ENCODE measurements at regions not wholly inside any gene's neighbourhood (a gene's known extent, or its start where the extent isn't known, plus 50 kb on each side); places are given as distances from the start of the nearest gene placed in this dataset.
"Not testable (repeated sequence)": the region's sequence is repeated elsewhere in the genome, so short reads cannot be mapped to it uniquely, and the experiment has no call there.

DNA sequence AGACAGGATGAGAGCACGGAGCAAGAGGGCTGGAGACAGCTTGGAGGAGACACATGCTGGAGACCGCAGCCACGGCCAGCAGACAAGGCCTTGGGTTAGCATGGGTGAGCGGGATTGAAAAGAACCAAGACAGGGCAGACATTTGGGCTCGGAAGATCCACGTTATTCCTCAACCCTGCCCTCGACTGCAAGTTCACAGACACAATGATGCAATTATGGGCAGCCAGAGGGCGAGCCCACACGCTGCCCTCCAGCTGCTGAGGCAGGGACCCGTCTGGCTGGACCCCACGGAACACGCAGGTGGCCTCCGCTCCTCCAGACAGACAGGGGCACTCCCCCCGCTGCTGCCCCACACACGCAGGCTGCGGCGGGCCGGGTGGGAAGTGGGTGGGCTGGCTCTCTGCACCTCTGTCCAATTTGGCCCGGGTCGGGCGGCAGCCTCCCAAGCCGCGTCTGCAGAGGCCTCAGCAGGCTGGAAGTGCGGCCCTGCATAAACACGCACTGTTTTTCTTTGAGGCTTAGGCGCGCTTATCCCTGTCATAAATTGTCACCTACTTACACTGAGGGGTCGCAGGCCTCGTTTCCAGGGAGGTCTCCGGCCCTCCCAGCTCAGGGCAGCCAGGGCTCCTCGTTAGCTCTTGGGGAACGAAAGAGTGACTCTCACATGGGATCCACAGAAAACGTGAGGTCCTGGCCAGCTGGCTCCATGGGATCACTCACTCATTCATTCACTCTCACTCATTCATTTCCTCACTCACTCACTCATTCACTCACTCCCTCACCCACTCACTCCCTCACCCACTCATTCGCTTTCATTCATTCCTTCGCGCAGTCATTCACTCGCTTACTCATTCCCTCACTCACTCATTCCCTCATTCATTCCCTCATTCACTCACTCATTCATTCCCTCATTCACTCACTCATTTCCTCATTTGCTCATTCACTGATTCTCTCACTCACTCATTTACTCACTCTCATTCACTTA lies 303.9 kb downstream of the C16orf95 start:
- no peak for DNase-seq

DNA sequence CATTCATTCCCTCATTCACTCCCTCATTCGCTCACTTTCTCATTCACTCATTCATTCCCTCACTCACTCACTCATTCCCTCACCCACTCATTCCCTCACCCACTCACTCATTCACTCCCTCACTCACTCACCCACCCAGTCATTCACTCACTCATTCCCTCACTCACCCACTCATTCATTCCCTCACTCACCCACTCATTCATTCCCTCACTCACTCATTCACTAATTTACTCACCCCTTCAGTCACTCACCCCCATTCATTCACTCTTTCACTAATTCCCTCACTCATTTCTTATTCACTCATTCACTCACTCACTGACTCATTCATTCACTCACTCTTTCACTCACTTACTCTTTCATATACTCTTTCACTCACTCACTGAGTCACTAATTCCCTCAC lies 303.1 kb downstream of the C16orf95 start:
- no peak for DNase-seq

DNA sequence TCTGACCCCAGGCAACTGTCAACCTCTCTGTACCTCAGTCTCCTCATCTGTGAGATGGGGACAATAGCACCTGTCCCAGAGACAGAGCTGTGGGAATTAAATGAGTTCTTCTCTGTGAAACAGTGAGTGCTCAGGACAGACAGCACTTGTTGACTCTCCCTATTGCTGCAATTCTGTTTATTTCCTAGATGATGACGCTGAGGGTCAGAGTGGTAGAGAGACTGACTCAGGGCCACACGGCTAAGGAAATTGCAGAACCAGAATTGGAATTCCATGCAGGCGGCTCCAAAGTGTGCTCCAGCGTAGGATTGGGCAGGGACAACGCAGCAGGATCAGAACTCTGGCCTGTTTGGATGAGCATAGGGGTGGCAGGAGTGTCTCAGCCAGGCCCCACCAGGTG lies 302.2 kb downstream of the C16orf95 start:
- no peak for DNase-seq

DNA sequence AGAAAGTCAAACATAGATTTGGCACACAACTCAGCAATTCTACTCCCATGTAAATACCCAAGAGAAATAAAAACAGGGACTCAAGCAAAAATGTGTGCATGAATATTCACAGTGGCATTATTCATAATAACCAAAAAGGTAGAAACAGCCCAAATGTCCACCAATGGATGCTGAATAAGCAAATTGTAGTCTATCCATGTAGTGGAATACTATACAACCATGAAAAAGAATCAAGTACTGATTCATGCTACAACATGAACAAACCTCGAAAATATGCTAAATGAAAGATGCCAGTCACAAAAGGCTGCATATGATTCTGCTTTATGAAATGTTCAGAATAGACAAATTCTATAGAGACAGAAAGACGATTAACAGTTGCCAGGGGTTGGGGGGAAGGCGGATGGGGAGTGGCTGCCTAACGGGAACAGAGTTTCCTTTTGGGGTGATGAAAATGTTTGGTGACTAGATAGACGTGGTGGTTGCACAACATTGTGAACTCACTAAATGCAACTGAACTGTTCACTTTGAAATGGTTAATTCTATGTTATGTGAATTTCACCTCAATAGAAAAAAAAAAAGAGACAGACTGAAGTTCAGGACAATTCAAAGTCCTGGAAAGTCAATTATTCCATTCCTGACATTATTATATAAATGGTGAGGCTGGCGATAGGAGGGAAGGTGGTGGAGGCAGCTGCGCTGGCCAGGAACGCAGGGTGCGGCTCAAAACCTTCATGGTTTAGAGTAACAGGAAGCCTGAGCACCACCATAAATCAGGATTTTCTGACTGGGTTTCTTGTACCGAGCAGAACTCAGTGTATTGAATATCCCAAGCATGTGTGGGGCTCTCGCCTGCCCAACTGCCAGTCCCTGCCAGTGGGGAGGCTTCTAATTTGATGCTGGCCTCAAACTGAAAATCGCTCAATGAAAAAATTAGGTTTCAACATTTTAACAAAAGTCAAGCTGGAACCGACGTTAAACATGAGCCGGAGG lies 300.9 kb downstream of the C16orf95 start:
- no peak for DNase-seq

DNA sequence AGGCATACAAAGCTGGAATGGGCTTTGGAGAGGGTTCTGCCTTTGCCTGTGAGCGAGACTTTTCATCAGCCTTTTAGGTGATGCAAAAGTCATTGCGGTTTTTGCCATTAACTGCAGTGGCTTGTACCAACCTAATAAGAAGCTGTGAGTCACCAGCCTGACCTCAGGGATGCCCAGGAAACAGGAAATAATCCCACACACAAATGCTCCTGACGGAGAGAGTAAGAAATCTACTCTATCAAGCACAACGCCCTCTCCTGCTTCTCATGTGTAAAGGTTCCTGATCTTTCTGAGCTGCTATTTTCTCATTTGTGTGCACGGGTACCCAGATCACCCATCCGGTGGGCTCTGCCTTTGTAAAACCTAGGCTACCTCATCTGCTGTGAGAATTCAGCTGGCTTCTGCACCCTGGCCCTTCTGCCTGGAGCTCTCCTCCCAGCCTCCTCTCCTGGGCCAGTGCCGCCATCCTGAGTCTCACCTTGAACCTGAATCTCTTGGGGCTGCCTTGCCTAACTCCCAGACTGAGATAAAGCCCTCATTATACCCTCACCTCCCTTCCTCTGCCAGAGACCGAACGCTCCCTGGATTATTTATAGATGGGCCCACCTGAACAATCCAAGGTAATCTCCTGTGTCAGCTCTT lies 299.7 kb downstream of the C16orf95 start:
- DNase-seq = no peak

DNA sequence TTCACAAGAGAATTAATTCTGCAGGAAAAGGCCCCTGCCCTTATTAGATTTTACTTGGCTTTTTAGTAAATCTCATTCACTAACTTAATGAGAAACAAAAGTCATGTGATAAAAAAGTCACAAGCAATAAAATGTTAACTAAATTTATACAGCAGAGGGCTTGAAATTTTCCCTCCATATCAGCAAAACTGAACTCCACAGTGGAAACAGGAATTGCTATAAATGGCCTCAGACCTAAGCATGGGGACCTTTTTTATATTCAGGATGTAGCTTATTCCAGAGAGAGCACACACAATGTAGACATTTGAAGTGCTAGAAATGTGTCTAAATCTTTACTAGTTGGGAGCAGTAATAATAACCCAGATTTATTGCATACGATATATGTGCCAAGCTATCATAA lies 291.5 kb downstream of the C16orf95 start:
- no peak for DNase-seq

DNA sequence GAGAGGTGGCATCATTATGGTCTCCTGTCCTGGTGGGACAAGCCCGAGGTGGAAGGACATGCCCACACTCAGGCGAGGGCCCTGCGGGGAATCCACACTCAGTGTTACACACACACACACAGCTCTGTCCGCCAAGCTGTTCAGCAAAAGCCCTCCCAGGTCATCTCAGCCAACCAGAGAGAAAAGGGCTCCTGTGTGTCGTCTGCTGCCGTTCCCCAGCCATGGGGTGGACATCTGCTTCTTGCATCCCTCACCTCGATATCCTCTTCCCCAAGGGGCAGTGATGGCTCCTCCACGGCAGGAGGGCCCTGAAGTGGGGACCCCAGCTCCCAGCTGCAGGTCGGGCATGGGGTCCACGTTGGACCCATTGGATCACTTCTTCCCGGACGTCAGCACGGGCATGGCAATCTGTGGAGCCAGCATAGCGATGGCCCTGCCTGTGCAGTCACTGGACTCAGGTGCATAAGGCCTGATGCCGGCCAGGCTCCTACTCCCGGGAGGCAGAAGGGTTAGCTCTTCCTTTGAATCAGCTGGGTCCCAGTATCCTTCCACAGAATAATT lies 290.1 kb downstream of the C16orf95 start:
- no peak for DNase-seq

DNA sequence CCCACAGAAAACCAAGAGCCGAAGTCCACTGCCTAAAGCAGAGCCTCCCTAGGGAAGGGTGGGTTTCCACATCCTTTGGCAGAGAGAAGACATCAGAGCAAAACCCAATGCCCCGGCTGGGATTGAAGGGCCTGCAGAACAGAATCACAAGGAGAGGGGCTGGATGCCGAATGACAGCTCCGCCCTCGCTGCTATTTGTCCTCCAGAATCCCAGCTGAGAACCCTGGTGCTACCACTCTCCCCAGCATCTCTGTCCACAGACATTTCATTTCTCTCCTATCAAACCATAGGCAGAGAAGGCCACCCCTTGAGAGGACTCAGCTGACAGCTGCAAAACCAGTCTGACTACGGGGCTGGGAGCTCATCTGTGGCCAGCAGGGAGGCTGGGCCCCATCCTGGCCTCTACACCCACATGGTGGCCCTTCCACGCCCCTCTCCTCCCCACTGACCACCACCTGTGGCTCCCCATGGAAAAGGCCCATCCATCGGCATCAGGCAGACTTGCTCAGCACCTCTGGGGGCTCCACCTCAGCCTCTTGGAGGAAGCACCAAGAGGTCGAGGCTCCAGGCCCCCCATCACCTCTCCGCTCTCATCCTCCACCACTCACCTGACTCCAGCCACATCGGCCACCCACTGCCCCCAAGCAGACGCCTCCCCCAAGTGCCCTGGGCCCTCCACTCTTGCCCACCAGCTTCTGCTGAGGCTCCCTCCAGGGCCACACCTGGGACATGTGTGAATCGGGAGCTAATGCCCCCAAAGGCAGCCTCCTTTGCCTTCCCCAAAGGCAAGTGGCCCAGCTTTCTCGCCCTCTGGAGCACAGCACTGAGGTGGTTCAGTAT lies 288.5 kb downstream of the C16orf95 start:
- no peak for DNase-seq

DNA sequence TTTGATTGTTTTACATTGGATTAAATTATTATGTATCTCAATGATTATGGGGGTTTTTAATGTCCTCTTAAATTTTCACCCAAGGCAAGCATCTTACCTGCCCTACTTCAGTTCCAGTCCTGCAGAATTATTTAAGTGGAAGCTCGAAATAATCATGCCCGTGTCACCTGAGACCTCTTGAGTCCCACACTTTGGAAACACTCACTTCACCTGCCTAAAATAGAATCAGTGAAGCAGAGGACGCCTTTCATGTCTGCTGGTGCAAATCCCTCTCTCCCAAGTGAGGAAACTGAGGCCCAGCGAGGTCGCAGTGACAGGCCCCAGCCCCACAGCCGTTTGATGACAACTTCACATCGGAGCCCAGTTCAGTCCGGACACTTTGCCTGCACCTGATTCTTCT lies 284.6 kb downstream of the C16orf95 start:
- DNase-seq = no peak

DNA sequence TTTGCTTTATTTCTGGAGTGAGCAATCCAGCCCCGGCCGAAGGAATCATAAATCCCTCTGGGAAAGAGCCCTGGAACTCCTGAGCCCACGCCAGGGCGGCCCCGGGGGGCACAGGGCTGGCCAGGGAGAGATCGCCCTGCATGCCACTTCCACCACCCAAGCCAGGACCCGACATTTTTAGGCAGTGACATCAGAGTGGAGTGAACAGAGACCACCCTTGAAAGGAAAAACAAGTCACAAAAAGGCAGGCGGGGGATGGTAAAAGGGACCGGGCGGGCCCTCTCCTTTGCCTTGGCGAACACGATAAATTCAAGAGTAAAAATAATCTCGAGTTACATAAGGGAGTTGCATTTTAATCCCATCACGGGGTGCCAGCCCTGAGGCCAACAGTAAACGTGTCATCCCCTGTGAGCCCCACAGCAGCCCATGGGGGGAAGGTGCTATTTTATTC lies 284.1 kb downstream of the C16orf95 start:
- no peak for DNase-seq

DNA sequence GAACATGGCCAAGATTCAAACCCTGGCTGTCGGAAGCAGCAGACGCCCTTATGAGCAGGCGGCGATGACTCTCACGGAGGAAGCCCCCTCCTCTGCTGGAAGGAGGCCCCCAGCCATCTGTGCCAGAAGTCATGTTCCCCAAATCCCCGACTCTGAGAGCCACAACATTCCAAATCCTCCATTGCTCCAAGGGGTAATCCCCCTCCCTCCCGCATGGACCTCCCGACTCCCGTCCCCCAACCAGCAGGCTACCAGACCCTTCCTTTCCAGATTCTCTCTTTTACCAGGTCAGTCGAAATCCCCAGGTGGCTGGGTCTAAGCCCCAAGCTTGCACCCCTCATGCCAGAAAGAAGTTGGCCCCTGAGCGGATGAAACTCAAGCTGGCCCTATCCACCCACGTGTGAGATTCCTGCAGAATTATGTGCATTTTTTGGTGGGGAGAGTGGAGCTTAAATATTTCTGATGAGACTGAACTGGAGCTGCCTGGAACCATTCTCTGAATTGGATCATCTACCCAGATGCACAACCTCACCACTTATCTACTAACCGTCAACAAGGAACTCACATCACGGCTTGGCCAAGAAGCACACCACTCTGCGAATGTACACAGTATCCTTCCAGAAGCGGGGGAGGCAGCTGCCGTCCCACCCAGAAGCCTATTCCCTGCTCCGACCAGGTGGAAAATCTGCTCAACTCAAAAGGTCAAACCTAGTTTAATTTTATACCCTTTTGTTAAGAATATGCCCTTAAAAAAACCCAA lies 283.5 kb downstream of the C16orf95 start:
- no peak for DNase-seq

DNA sequence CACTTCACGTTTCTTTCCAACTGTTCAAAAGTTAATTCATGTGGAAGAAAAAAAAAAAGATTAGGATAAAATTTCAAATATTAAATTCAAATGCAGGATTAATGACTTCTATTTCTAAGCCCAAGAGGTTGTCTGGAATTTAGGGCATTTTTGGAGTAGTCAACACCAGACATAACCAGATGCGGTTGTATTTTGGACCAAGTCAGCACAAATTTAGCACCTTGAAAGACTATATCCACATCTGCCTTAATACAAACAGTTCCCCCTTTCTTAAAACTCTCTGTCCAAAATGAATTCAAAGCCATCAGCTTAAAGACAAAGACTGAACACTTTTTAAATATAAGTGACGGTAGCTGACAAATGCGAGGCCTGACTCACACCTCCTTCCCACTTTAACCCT lies 282.9 kb downstream of the C16orf95 start:
- DNase-seq = no peak

DNA sequence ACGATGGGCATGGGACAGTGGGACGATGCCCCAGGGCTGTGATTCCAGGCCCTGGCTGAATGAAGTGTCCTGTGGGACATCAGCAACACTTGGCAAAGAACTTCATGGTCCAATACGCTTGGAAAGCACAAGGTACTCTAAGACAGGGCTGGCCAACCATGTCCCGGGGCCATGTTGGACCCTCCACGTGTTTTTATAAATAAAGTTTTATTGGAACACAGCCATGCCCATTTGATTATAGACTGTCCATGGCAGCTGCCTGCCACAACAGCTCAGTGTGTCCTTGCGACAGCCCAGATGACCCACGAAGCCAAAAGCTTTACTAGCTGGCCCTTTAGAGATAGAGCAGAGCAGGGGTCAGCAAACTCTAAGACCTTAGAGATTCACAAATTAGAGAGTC lies 282.1 kb downstream of the C16orf95 start:
- no peak for DNase-seq

DNA sequence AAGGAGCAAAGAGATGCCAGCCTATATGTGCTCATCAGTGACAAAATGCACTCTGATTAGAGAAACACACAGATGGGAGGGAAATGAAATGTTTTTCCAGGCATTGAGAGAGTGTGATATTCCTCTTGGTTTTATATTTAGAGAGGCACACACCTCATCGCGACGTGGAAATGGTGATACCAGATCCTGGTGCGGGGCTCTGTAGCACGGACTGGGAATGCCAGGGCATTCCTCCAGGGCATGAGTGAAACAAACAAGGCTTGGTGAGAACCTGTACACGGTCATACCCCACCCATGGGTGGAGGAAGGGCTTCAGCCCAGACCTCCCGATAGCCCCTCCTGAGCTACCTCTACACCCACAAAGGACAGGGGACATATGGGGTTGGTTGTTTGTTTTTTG lies 280.2 kb downstream of the C16orf95 start:
- no peak for DNase-seq

DNA sequence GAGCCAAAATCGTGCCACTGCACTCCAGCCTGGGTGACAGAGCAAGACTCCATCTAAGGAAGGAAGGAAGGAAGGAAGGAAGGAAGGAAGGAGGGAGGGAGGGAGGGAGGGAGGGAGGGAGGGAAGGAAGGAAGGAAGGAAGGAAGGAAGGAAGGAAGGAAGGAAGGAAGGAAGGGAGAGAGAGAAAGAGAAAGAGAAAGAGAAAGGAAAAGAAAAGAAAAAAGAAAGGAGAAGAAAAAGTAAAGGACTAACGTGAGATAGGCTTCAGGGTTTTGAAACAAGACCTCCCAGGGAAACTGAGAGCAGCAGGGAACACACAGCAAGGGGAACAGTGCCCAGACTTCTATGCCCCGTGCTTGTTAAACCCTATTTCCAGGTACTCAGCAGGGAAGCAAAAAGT lies 278.7 kb downstream of the C16orf95 start:
- DNase-seq = not testable (repeated sequence)

DNA sequence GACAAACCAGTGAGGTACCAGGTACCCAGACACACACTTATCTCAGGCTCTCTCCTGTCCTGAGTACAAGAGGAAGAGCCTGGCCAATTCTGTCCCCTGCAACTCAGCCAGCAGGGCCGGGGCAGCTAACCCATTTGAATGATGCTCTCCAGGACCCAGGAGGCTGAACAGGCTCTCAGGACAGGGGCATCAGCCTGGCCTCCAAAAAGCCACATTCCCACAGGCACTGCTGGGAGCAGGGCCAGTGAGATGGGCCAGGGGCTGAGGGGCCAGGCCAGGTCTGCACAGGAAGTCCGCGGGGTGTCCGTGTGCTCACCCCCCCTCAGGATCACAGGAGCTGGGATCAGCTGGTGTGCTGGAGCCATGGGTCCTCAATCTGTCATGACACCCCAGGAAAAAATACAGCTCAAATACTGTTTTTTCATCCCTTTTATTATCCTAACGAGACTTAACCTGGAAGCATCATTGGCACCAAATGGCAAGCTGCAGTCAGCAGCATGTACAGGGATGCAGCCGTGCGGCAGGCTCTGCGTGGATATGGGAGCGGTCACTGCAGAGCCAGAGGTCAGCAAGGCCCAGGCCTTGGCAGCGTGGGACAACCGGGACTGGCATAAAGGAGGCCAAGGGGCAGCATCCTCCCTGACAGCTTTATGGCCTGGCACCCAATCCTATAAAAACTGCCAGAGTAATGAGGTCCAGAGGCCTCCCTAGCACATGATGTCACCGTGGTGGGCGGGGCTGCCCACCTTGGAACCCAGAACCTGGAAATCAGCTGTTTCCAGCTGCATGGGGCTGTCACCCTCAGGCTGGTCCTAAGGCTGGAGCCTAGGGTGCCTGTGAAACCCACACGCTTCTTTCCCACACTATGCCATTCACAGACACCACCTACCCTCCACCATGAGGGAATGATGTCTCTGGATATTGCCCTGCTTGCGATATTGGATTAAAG lies 276.7 kb downstream of the C16orf95 start:
- no peak for DNase-seq

DNA sequence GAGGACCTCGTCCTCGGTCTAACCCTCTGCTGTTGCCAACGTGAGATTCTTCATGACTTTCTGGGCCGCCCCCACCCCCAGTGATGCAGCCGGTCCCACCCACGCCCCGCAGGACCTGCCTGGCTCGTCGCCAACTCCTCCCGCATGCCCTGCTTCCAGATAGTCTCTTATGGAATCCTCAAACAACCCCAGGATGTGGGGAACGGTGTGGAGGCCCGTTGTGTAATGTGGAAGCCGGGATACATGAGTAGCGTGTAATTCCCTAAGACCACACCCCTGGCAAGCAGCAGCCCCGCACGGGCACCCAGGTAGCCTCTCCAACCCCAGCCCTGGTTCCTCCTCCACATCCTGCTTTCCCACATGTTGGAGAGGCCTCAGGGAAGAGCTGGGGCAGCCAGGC lies 275.9 kb downstream of the C16orf95 start:
- no peak for DNase-seq

DNA sequence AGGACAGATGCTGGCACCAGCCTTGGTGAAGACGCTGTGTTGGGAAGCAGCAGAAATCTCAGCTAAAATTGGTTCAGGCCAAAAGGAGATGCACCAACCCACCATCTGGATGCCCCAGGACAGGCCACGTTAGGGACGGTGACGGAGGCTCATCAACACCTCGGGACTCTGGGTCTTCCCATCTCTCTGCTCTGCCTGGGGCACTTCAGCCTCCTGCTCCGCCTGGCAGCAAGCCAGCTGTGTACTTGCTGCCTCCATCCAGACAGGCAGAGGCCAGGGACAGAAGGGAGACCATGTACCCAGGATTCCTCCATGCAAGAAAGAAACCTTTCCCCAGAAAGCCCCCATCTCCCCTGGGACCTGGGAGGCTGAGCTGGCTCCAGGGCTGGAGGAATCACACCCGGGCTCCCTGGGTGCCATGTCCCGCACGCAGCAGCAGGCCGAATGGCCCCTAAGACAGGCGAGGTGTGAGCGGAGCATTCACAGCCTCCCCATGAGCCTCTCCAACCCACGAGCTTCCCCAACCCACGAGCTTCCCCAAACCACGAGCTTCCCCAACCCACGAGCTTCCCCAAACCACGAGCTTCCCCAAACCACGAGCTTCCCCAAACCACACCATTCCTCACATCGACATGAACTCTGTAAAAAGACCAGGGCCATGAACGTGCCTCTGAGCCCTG lies 274.5 kb downstream of the C16orf95 start:
- DNase-seq = no peak
